ENCODE measurements at regions not wholly inside any gene's neighbourhood (a gene's known extent, or its start where the extent isn't known, plus 50 kb on each side); places are given as distances from the start of the nearest gene placed in this dataset.

DNA sequence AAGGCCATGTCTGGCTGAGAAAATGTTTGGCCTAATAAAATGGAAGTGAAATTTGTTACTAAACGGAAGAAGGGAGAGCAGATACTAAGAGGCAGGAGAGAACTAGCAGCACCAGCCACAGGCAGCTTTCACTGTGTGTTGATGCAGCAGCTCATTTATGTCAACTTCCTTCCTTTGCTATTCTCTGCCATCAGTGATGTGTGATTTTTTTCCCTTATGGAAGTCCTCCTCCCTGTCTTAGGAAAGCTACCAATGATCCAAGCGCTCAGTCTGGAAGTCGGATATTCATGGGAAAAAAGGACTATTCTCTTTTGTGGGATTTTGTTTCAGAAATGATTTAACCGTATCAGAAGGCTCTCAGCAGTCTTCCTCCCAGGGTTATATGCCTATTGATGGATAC is 1629.2 kb downstream of the CDH8 start:
- TF ChIP-seq EGR1 (IDR thresholded peaks at IDR 0.05) (no peak), RAD21 (IDR thresholded peaks at IDR 0.05; ENCODE audit: low read depth) (no peak), CREB1 (IDR thresholded peaks at IDR 0.05; ENCODE audit: low read depth) (no peak), FOXM1 (IDR thresholded peaks at IDR 0.05; ENCODE audit: borderline replicate concordance, low read depth) (no peak), TCF12 (IDR thresholded peaks at IDR 0.05; ENCODE audit: low read depth) (no peak), CEBPB (IDR thresholded peaks at IDR 0.05) (no peak), EP300 (IDR thresholded peaks at IDR 0.05; ENCODE audit: borderline replicate concordance) (no peak), ZBTB7A (IDR thresholded peaks at IDR 0.05; ENCODE audit: low read depth) (no peak), TEAD4 (IDR thresholded peaks at IDR 0.05) (no peak), YY1 (IDR thresholded peaks at IDR 0.05; ENCODE audit: low read depth) (no peak)
- TF ChIP-seq, protein P1, sequence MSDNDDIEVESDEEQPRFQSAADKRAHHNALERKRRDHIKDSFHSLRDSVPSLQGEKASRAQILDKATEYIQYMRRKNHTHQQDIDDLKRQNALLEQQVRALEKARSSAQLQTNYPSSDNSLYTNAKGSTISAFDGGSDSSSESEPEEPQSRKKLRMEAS (IDR thresholded peaks at IDR 0.05): no peak
- TF ChIP-seq, protein P2, sequence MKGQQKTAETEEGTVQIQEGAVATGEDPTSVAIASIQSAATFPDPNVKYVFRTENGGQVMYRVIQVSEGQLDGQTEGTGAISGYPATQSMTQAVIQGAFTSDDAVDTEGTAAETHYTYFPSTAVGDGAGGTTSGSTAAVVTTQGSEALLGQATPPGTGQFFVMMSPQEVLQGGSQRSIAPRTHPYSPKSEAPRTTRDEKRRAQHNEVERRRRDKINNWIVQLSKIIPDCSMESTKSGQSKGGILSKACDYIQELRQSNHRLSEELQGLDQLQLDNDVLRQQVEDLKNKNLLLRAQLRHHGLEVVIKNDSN (IDR thresholded peaks at IDR 0.05): no peak
- TF ChIP-seq, protein P3, sequence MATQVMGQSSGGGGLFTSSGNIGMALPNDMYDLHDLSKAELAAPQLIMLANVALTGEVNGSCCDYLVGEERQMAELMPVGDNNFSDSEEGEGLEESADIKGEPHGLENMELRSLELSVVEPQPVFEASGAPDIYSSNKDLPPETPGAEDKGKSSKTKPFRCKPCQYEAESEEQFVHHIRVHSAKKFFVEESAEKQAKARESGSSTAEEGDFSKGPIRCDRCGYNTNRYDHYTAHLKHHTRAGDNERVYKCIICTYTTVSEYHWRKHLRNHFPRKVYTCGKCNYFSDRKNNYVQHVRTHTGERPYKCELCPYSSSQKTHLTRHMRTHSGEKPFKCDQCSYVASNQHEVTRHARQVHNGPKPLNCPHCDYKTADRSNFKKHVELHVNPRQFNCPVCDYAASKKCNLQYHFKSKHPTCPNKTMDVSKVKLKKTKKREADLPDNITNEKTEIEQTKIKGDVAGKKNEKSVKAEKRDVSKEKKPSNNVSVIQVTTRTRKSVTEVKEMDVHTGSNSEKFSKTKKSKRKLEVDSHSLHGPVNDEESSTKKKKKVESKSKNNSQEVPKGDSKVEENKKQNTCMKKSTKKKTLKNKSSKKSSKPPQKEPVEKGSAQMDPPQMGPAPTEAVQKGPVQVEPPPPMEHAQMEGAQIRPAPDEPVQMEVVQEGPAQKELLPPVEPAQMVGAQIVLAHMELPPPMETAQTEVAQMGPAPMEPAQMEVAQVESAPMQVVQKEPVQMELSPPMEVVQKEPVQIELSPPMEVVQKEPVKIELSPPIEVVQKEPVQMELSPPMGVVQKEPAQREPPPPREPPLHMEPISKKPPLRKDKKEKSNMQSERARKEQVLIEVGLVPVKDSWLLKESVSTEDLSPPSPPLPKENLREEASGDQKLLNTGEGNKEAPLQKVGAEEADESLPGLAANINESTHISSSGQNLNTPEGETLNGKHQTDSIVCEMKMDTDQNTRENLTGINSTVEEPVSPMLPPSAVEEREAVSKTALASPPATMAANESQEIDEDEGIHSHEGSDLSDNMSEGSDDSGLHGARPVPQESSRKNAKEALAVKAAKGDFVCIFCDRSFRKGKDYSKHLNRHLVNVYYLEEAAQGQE (IDR thresholded peaks at IDR 0.05; ENCODE audit: low read depth): no peak

DNA sequence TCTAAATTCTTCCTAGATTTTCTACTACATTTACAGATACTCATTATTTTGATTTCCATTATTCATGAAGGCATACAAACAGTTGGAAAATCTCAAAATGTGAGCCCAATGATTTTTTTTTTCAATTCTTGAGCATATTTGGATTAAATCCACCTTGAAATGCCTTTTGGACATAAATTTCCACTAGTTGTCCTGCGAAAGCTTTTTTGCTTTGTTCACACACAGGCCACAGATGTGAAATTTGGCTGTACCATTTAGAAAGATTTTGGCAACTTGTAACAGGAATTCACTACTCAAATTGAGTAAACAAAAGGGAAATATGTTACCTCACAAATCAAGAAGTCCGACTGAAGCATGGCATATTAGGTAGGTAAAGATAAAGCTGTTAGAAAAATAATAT is 1631.0 kb downstream of the CDH8 start:
- TF ChIP-seq, protein P3 (IDR thresholded peaks at IDR 0.05; ENCODE audit: low read depth): no peak
- no peak for TF ChIP-seq EGR1 (IDR thresholded peaks at IDR 0.05)
- TF ChIP-seq EP300 (IDR thresholded peaks at IDR 0.05; ENCODE audit: borderline replicate concordance): no peak
- no peak for TF ChIP-seq ZBTB7A (IDR thresholded peaks at IDR 0.05; ENCODE audit: low read depth)
- no peak for TF ChIP-seq YY1 (IDR thresholded peaks at IDR 0.05; ENCODE audit: low read depth)
- no peak for TF ChIP-seq NFIC (IDR thresholded peaks at IDR 0.05)
- TF ChIP-seq TAF1 (IDR thresholded peaks at IDR 0.05; ENCODE audit: low read depth): no peak
- TF ChIP-seq FOXM1 (IDR thresholded peaks at IDR 0.05; ENCODE audit: borderline replicate concordance, low read depth): no peak

DNA sequence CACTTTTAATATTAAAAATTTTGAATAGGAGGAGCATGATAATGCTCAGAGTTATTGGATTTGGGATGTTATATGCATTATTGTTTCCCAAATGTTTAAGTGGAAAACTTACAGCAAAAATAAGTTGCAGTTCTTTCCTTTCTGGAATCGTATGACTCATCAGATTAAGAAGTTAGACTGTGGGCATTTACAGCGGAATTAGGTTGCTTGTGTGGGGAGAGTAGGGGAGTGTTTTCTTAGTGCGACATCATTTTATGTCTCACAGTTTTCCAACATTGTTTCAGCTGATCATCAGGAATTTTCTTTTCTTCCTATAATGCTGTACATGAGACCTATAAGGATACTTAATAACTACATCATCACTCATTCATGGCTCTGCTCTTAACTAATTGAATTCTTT is 1631.8 kb downstream of the CDH8 start:
- TF ChIP-seq RAD21 (IDR thresholded peaks at IDR 0.05; ENCODE audit: low read depth) (no peak), EGR1 (IDR thresholded peaks at IDR 0.05) (no peak), TCF12 (IDR thresholded peaks at IDR 0.05; ENCODE audit: low read depth) (no peak), TAF1 (IDR thresholded peaks at IDR 0.05; ENCODE audit: low read depth) (no peak), CREB1 (IDR thresholded peaks at IDR 0.05; ENCODE audit: low read depth) (no peak), FOXM1 (IDR thresholded peaks at IDR 0.05; ENCODE audit: borderline replicate concordance, low read depth) (no peak), NFIC (IDR thresholded peaks at IDR 0.05) (no peak)
- TF ChIP-seq, protein P2 (IDR thresholded peaks at IDR 0.05): no peak

DNA sequence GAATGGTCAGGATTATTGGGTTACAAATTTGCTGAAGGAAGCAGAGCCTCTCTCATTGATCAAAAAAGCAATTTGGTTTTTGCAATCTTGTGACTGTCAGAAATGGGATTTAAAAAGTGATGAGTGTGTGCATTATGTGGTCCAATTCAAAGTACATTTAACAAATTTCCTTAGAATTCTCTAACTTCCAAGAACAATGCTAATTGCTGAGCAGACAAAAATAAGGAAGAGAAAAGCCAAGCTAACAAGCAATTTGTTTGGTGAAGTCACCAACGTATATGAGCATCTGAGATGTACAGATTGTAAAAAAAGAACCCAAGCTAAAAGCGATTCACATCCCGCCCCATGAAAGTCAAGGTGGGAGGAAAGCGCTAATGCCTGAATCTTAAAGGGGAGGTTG is 1643.9 kb downstream of the CDH8 start:
- TF ChIP-seq ZBTB7A (IDR thresholded peaks at IDR 0.05; ENCODE audit: low read depth): no peak
- TF ChIP-seq FOXM1 (IDR thresholded peaks at IDR 0.05; ENCODE audit: borderline replicate concordance, low read depth): no peak
- TF ChIP-seq, protein P1 (IDR thresholded peaks at IDR 0.05): no peak
- TF ChIP-seq, protein P2 (IDR thresholded peaks at IDR 0.05): no peak
- TF ChIP-seq CREB1 (IDR thresholded peaks at IDR 0.05; ENCODE audit: low read depth): no peak
- no peak for TF ChIP-seq NFIC (IDR thresholded peaks at IDR 0.05)
- TF ChIP-seq YY1 (IDR thresholded peaks at IDR 0.05; ENCODE audit: low read depth): no peak
- TF ChIP-seq TEAD4 (IDR thresholded peaks at IDR 0.05): no peak
- no peak for TF ChIP-seq RAD21 (IDR thresholded peaks at IDR 0.05; ENCODE audit: low read depth)
- no peak for TF ChIP-seq CEBPB (IDR thresholded peaks at IDR 0.05)
- TF ChIP-seq EP300 (IDR thresholded peaks at IDR 0.05; ENCODE audit: borderline replicate concordance): no peak
- no peak for TF ChIP-seq EGR1 (IDR thresholded peaks at IDR 0.05)
- TF ChIP-seq, protein P3 (IDR thresholded peaks at IDR 0.05; ENCODE audit: low read depth): no peak
- no peak for TF ChIP-seq TAF1 (IDR thresholded peaks at IDR 0.05; ENCODE audit: low read depth)
- no peak for TF ChIP-seq TCF12 (IDR thresholded peaks at IDR 0.05; ENCODE audit: low read depth)
